ENCODE measurements at regions not wholly inside any gene's neighbourhood (a gene's known extent, or its start where the extent isn't known, plus 50 kb on each side); places are given as distances from the start of the nearest gene placed in this dataset.

- DNase-seq, result no peak
These were observed 123.8 kb upstream of the RTL1 start for GRCh38 chr14:101027291-101027690.

GRCh38 chr14:101027966-101028365, 124.4 kb upstream of the RTL1 start:
- no peak for DNase-seq

- DNase-seq, result no peak
These were observed 125.6 kb upstream of the RTL1 start for GRCh38 chr14:101028971-101029667.

GRCh38 chr14:101029668-101030290, 126.3 kb upstream of the RTL1 start:
- no peak for DNase-seq

DNA sequence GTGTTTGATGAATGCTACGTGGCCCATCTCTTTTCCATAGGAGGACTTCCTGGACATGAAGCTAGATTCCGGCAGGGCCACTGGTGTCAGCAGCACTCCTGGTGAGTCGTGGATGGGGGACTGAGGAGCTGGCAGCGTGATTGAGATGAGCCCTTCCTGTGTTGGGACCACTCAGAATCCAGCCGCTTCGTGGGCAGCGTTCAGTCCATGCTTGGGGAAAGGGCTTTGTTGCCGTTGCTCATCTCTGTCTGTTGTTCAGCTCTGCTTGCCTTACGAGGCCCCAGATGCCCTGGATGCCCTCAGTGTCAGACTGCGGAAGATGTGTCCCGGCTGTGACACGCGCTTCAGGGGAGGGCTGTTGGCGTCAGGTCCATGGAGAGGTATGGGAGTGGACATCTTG, 127.1 kb upstream of the RTL1 start:
- no peak for DNase-seq

GRCh38 chr14:101031186-101031585, 127.7 kb upstream of the RTL1 start:
- DNase-seq, result no peak

DNA sequence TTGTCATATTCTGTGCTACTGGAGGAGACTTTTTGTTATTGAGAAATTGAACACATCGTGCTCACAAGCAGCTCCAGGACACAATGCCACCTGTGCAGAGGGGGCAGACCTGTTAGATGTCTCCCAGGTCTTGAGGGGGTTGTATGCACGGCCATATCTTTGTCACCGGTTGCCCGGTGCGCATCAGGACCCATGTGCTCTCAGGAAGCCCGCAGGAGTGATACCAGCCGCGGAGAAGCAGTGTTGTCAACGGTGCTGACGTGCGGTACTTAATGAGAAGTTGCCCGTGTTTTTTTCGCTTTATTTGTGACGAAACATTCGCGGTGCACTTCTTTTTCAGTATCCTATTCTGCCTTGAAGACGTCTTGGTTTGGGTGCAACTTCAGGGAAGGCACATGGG, 128.2 kb upstream of the RTL1 start:
- DNase-seq, result no peak

DNA sequence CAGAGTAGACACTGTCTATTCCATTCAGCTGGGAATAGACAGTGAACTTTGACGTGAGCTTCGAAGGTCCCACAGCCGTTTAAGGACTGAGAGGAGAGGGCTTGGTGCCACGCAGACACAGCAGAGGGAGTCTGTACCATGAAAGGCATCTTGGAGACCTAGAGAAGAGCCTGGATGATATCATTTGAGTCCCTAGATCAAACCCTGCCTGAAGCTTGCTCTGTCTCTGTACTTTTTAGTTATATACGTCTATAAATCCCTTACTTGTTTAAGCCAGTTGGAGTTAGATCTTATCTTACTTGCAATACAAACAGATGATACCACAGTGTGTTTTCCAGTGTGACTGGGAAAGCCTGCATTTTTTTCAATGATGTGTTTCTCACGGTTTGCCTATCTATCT, 128.9 kb upstream of the RTL1 start:
- DNase-seq, result no peak

DNA sequence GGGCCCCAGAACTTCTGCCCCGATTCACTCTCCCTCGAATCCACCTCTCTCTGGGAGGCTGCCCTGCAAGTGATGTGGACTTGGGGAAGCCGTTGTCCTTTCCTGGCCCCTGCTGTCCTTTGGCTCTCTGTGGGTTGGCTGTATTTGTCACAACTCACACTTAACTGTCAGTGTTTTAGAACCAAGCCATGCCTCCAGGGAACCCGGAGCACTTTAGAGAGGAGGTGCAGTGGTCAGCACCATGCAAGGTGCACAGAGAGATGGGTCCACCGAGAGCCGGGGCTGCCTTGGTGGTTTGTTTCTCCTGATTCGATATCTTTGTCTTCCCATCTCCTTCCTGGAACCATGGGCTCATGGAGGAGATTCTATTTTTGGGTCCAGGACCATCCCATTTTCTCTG, 129.5 kb upstream of the RTL1 start:
- DNase-seq, result no peak

DNA sequence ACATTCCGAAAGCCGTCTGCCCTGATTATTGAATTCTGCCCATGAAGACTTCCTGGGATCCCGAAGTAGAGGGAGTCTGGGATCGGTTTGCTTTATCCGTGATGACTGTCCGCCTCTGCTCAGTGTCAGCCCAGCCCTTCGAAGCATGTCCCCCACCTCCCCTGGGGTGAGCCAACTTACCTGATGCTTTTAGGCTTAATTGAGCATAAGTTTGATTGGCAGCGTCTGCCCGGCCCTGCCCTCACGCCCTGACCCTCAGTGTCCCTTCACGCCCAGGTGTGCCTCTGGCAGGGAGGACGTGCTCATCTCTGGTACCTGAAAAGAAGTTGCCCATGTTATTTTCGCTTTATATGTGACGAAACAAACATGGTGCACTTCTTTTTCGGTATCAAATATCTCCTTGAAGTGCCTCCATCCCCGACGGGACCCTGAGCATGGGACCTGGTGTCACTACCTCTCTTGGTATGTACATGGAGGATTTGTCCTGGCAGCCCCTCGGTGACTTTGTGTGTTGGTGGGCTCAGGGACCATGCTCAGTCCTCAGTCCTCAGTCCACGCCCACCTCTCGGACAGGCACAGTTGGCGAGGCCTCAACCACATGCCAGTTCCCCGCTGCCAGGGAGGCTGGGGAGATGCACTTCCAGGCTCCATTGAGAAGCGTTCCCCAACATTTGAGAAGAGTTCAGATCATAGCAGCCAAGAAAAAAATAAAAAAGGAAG, 130.1 kb upstream of the RTL1 start:
- no peak for DNase-seq

GRCh38 chr14:101034986-101035385, 131.5 kb upstream of the RTL1 start:
- DNase-seq, result no peak

DNA sequence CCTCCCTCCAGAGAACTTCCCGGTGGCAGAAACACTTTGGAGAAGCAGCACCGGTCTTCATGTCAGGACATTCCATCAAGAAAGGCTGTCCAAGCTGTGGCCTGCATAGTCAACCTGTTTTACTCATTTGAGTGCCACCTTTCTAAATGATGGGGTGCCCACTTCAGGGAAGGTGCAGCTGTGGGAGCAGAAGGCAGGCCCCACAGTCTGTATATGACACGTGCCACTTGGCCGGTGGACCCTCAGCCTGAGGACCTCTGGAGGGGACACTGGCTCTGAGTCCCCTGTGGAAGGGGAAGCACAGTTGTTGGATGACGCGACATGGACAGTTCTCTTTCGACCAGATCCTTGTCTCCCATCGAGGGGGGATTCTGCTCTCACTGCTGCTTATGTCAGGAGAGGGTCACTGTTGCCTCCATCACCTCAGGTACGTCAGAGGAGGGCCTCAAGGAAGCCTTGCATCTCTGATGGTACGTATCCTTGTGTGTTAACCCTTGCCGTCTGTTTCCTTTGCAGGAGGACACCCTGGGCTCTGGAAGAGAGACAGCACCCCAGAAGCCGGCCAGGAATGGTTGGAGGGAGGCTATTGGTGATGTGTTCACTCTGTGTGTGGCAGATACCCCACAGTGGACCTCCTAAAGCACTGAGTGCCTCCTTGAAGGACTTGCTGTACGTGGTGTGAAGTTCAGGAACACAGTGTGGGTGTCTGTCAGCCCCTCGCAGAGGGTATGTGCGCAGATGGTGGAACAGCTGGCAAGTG, 132.1 kb upstream of the RTL1 start:
- no peak for DNase-seq

GRCh38 chr14:101037021-101037817, 133.7 kb upstream of the RTL1 start:
- DNase-seq, result no peak

DNA sequence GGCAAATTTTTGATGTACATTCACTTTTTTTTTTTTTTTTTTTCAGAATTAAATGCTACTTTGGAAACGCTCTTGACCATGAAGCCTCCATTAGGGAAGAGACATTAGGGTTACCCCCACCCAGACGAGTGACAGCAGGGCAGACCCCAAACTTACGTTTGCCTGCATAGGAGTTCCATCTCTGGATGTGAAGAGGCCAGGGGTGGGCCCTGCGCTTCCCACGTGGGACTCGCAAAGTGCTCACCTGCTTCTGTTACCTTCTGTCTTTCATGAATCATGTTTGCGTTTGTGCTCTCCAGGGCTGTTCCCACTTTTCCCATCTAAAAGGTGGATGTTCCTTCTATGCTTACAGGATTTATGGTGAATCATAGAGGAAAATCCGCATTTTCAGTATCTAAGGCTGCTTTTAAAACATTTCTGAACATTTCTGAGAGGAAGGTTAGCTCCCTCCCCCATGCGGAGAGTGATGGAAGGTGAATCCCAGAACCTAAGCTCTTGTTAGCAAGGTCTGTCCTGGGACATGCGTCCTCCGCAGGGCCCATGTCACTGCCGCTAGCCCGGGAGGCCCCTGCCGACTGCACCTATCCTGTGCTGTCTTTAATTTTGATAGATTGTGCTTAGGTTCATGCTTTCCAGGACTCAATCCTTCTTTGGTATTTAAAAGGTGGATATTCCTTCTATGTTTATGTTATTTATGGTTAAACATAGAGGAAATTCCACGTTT, 135.7 kb upstream of the RTL1 start:
- no peak for DNase-seq

DNA sequence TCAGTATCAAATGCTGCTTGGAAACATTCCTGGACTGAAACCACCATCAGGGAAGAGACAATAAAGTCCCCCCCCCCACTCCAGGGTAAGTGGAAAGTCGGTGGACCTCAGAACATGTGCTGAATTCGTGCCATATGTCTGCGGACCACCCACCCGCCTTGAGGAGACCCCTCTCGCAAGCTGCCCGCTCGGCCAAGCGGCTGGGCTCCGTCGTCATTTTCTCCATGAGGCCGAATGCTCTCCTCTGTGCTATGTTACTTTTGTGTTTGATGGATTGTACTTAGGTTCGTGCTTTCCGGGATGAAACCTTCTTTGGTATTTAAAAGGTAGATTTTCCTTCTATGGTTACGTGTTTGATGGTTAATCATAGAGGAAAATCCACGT, 136.2 kb upstream of the RTL1 start:
- no peak for DNase-seq

DNA sequence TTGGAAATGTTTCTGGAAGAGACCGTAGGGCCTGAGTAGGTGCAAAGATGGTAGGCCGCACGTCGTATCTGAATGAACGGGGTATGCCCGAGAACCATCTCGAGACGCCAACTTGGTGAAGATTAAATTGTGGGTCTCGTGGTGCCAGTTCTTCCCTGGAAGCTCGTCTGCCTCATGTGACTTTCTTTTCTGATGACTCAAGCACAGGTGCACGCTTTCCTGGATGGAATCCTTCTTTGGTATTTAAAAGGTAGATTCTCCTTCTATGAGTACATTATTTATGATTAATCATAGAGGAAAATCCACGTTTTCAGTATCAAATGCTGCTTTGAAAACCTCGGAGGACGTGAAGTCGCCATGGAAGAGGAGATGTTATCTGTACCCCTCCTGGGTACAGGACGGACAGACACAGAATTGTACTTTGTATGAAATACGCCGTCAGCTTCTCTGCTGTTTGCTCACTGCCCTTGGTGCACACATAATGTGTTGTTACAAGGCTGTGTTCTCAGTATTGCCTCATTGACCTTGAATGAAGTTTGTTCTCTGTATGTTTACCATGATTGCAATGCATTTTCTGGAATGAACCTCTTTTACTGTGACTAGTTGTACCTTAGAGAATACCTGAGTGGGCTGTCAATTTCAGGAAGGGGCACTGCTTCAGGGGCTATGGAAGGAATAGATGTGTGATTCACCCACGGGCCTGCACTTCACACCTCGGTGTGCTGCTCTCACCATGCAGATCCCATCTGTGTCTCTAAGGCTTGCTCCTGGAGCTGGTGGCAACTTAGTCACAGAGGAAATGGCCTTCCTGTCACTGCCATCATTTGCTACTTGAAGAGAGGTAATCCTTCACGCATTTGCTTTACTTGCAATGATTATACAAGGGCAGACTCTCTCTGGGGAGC, 137.3 kb upstream of the RTL1 start:
- DNase-seq, result no peak

GRCh38 chr14:101043891-101044290, 140.4 kb upstream of the RTL1 start:
- DNase-seq, result no peak

DNA sequence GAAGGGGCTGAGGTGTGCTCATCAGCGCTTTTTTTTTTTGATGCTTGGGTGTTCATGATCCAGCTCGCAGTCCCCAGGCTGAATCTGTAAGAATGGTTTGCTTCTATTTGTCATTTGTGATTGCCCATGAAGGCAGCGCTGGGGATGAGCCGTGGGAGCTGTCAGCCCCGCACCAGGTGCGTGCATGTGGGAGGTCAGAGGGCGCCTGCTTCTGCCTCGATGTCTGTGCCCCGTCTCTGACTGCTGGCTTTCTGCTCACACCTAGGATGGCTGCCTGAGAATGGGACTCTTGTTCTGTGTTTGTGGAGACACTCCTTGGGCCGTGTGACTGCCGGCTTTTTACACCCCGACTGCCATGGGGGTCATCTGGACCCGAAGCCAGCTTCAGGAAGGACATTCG, 141.2 kb upstream of the RTL1 start:
- DNase-seq, result no peak

DNA sequence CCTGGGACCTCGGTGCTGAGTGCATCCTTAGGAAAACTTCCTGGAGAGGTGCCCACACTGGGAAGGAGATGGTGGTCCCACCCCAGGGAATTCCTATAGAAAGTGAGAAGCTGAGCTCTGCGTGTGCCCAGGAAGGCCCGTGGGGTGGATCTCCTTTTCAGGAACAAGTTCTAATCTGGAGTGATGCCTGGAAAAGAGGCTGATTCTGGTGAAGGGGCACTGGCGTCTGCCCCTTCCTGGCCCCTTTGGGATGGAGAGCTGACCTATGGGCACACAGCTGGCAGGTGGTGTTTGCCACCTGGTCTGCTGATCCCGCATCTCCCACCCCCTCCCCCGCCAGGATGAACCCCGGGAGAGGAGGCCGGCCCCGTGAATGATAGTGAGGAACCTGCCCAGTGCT, 142.0 kb upstream of the RTL1 start:
- no peak for DNase-seq

- DNase-seq, result no peak
These were observed 142.5 kb upstream of the RTL1 start for GRCh38 chr14:101046071-101046470.

DNA sequence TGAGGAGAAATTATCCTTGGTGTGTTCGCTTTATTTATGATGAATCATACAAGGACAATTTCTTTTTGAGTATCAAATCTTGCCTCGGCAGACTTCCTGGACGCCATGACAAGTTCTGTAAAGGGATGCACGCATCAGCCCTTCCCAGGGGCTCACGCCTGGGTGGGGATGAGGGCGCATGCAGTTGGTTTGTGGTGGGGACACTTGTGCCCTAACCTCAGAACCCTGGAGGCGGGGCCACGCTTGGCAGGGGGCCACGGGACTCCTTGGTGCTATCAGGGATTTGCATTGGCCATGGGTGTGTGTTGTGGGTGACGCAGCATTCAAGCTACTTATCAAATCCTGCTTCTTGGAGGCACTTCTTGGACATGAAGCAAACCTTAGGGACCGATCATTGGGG, 143.8 kb upstream of the RTL1 start:
- no peak for DNase-seq

Measured in stimulated activated CD4-positive, alpha-beta T cell treated with anti-CD3 and anti-CD28 coated beads, Interleukin-4, amount 100 ng/mL, for 4 hours (primary cell).